Ishikawa (cell line): ENCODE measurements at regions not wholly inside any gene's neighbourhood (a gene's known extent, or its start where the extent isn't known, plus 50 kb on each side); places are given as distances from the start of the nearest gene placed in this dataset.

Source experiments
- CEBPB ChIP-seq: IDR thresholded peaks from 2 replicates; pipeline ENCODE4 v1.6.1; 2012
- CREB1 ChIP-seq: IDR thresholded peaks from 2 replicates; pipeline ENCODE4 v1.6.1; 2012; ENCODE audit warnings: low read depth
- EGR1 ChIP-seq: IDR thresholded peaks from 2 replicates; pipeline ENCODE4 v1.6.1; 2012
- EP300 ChIP-seq: IDR thresholded peaks from 2 replicates; pipeline ENCODE4 v1.6.1; 2012; ENCODE audit warnings: borderline replicate concordance
- FOXM1 ChIP-seq: IDR thresholded peaks from 2 replicates; pipeline ENCODE4 v1.6.1; 2012; ENCODE audit warnings: low read depth, borderline replicate concordance
- NFIC ChIP-seq: IDR thresholded peaks from 2 replicates; pipeline ENCODE4 v1.6.1; 2012
- RAD21 ChIP-seq: IDR thresholded peaks from 2 replicates; pipeline ENCODE4 v1.6.1; 2012; ENCODE audit warnings: low read depth
- TAF1 ChIP-seq: IDR thresholded peaks from 2 replicates; pipeline ENCODE4 v1.6.1; 2012; ENCODE audit warnings: low read depth, mild to moderate bottlenecking
- TCF12 ChIP-seq: IDR thresholded peaks from 2 replicates; pipeline ENCODE4 v1.6.1; 2012; ENCODE audit warnings: low read depth
- TEAD4 ChIP-seq: IDR thresholded peaks from 2 replicates; pipeline ENCODE4 v1.6.1; 2012
- YY1 ChIP-seq: IDR thresholded peaks from 2 replicates; pipeline ENCODE4 v1.6.1; 2012; ENCODE audit warnings: low read depth
- ZBTB7A ChIP-seq: IDR thresholded peaks from 2 replicates; pipeline ENCODE4 v1.6.1; 2012; ENCODE audit warnings: low read depth
- TF ChIP-seq, protein P1 (sequence below): IDR thresholded peaks from 2 replicates; pipeline ENCODE4 v1.6.1; 2012
- TF ChIP-seq, protein P2 (sequence below): IDR thresholded peaks from 2 replicates; pipeline ENCODE4 v1.6.1; 2012; ENCODE audit warnings: low read depth, mild to moderate bottlenecking
- TF ChIP-seq, protein P3 (sequence below): IDR thresholded peaks from 2 replicates; pipeline ENCODE4 v1.6.1; 2012

DNA sequence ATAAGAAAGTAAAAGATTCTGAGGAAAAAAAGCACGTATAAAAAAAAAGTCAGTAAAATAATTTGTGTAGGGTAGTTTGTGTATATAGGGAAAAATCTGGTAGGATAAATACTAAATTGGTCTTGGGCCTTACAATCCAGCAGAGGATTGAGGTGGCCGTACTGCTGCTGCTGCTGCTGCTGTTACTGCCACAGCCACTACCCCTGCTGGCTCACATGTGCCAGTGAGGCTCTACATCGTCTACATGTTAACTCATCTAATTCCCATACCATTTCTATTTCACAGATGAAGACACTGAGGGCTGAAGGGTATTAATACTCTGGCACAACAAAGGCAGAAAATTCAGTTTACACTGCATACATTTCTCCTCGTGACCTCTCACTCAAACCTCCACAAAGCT lies 928.5 kb downstream of the TLE4 start:
- TF ChIP-seq, protein P1, sequence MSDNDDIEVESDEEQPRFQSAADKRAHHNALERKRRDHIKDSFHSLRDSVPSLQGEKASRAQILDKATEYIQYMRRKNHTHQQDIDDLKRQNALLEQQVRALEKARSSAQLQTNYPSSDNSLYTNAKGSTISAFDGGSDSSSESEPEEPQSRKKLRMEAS = no peak
- TF ChIP-seq EGR1 (no peak), TCF12 (no peak), CEBPB (no peak), TAF1 (no peak), TEAD4 (no peak), ZBTB7A (no peak), NFIC (no peak)

DNA sequence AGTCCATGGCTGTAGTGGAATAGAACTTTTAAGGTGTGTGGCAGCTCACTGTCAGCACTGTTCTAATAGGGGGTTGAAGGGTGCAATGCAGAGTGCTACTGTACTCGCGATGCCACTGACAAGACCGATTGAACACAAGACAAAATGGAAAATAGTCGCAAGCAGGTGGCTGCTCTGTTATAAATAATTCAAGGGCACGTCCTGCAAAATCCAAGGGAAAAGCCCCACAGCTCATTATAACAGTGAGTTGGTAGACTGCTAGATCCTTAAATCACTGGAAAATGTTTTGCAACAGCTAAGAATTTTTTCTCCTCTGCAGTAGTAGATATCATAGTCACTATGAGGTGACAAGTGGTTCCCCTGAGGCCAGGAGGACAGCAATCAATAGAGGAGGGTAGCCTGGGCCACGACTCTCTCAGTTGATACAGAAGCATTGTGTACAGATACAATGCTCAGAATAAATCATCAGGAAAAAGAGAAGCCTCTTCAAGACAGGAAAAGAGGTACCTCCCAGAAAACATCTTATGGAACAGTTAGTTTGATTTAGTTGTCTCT lies 926.3 kb downstream of the TLE4 start:
- TF ChIP-seq EGR1 (no peak), ZBTB7A (no peak), FOXM1 (no peak), CEBPB (no peak)
- TF ChIP-seq, protein P2, sequence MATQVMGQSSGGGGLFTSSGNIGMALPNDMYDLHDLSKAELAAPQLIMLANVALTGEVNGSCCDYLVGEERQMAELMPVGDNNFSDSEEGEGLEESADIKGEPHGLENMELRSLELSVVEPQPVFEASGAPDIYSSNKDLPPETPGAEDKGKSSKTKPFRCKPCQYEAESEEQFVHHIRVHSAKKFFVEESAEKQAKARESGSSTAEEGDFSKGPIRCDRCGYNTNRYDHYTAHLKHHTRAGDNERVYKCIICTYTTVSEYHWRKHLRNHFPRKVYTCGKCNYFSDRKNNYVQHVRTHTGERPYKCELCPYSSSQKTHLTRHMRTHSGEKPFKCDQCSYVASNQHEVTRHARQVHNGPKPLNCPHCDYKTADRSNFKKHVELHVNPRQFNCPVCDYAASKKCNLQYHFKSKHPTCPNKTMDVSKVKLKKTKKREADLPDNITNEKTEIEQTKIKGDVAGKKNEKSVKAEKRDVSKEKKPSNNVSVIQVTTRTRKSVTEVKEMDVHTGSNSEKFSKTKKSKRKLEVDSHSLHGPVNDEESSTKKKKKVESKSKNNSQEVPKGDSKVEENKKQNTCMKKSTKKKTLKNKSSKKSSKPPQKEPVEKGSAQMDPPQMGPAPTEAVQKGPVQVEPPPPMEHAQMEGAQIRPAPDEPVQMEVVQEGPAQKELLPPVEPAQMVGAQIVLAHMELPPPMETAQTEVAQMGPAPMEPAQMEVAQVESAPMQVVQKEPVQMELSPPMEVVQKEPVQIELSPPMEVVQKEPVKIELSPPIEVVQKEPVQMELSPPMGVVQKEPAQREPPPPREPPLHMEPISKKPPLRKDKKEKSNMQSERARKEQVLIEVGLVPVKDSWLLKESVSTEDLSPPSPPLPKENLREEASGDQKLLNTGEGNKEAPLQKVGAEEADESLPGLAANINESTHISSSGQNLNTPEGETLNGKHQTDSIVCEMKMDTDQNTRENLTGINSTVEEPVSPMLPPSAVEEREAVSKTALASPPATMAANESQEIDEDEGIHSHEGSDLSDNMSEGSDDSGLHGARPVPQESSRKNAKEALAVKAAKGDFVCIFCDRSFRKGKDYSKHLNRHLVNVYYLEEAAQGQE = no peak

DNA sequence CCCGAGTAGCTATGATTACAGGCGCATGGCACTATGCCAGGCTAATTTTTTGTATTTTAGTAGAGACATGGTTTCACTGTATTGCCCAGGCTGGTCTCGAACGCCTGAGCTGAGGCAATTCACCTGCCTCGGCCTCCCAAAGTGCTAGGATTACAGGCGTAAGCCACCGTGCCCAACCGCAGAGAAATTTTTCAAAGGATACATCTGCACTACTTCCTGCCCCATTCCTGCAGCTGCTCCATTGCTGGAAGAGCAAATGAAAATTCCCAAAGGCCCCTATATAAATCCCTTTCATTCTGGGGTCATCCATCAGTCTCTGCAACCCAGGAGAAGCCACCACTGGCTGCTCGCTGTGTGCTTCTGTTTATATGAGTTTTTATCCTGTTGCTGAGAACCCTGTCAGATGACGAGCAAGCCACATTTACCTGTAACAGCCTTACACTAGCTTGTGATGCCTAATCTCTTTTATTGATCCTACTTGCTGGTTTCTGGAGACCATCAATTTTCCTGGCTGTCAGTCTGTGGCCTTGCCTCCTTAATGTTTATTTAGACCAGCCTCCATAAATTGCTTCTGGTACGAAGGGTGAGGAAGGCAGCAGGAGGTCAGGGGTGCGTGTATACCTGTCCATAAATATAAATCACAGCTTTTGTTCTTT lies 925.3 kb downstream of the TLE4 start:
- TF ChIP-seq, protein P1 = no peak
- TF ChIP-seq TAF1 (no peak), FOXM1 (no peak), YY1 (no peak), ZBTB7A (no peak), EGR1 (no peak), RAD21 (no peak), CEBPB (no peak)
- TF ChIP-seq, protein P2 = no peak
- TF ChIP-seq, protein P3, sequence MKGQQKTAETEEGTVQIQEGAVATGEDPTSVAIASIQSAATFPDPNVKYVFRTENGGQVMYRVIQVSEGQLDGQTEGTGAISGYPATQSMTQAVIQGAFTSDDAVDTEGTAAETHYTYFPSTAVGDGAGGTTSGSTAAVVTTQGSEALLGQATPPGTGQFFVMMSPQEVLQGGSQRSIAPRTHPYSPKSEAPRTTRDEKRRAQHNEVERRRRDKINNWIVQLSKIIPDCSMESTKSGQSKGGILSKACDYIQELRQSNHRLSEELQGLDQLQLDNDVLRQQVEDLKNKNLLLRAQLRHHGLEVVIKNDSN = no peak

DNA sequence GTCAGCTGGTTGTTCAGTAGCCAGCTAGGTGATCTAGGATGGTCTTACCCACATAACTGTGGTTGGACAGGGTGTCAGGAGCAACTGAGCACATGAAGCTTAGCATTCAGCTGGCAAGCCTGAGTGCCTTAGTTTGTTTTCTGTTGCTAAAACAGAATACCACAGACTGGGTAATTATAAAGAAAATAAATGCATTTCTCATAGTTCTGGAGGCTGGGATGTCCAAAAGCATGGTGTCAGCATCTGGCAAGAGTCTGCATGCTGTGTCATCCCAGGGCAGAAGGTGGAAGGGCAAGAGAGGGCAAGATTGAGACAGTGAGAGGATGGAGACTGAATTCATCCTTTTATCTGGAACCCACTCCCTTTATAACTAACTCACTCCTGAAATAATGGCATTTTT lies 921.5 kb downstream of the TLE4 start:
- TF ChIP-seq YY1 (no peak), FOXM1 (no peak), TCF12 (no peak), EP300 (no peak), TAF1 (no peak), CEBPB (no peak), ZBTB7A (no peak), RAD21 (no peak), CREB1 (no peak), NFIC (no peak)
- TF ChIP-seq, protein P2 = no peak
- TF ChIP-seq, protein P3 = no peak

DNA sequence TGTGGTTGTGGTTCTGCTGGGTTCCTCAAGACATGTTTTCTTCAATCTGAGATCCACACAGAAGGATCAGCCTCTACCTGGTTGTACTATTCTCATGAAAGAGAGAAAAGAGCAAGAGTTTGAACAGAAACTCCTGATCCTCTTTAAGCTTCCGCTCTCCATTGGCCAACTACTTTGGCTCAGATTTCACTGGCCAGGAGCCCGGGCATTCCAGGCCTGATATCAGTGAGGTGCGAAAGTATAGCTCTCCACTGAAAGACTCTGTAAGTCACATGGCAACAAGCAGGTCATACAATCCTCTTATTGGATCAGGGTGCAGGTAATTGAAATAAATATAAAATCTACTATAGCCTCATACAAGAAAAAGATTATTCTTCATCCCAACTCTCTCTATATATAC lies 920.5 kb downstream of the TLE4 start:
- no peak for TF ChIP-seq TEAD4
- TF ChIP-seq TAF1 = no peak
- TF ChIP-seq TCF12 = no peak
- no peak for TF ChIP-seq EGR1
- TF ChIP-seq EP300 = no peak
- no peak for TF ChIP-seq CEBPB
- no peak for TF ChIP-seq YY1
